ENCODE measurements at regions not wholly inside any gene's neighbourhood (a gene's known extent, or its start where the extent isn't known, plus 50 kb on each side); places are given as distances from the start of the nearest gene placed in this dataset.

DNA sequence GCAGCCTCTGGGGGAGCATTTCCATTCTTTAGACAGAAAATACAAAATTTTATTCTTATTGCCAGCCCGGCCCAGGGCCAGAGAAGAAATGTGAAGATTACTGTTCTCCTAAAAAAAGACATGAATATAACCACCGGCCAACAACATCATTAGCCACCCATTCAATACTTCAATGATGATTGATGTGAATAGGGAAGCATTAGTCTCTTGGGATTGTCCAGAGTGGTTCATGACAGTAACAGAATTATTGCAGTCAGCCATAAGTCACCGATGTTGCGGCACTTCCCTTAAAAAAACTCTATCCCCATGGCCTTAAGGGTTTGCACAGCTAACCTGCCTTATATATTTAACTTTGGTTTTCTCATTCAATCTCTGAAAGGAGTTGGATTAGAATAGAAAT, 418.7 kb downstream of the CENPC start:
- no peak for DNase-seq (ENCODE audit: extremely low read depth in 1 of 2, low read depth in 1 of 2)

- DNase-seq (ENCODE audit: extremely low read depth in 1 of 2, low read depth in 1 of 2): no peak
These were observed 419.4 kb downstream of the CENPC start for GRCh38 chr4:67125636-67126514.

DNA sequence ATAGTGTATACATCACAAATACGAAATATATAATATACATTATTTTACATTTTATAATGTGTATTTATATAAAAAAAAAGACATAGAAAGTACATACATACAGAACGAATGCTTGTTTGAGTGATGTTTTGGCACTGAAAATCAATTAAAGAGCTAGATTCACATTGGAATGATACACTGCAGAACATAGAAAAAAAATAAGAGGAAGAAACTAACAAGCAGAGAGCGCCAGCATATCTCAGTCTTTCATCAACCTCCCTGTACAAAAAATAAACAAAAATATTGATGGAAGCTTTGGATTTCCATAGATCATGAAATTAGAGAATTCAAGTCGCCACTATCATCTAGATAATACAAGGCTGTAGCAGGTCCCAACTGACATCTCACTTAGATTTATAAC, 420.6 kb downstream of the CENPC start:
- DNase-seq (ENCODE audit: extremely low read depth in 1 of 2, low read depth in 1 of 2): no peak

- DNase-seq (ENCODE audit: extremely low read depth in 1 of 2, low read depth in 1 of 2): no peak
These were observed 423.3 kb downstream of the CENPC start for GRCh38 chr4:67122029-67122428.

DNA sequence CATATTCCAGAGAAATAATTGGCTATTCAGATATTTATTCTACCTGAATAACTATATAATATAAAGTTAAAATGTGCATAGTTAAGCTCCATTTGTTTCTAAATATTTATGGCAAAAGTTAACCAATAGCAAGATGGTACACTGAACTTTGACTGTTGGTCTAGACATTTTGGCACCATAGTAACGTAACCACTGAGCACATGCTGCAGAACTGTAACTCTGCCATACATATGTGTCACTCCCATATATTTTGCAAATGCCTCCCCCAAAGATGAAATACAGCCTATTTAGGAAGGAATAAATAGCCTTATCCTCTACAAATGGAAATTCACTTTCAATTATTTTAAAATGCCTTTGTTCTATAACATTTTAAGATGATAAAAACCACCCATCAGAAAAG, 424.9 kb downstream of the CENPC start:
- no peak for DNase-seq (ENCODE audit: extremely low read depth in 1 of 2, low read depth in 1 of 2)

DNA sequence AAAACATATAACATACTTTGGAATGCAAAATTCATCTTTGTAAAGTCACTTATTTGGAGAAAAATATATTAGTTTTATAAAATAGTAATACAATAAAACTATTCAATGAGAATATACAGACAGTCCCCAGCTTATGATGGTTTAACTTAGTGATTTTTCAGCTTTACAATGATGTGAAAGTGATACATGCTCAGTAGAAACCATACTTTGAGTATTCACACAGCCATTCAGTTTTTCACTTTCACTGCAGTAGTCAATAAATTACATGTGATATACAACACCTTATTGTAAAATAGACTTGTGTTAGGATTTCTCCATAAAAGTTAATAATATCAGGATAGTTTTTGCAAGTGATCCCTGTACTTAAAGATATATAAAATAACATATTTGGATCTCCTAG, 436.0 kb downstream of the CENPC start:
- no peak for DNase-seq (ENCODE audit: extremely low read depth in 1 of 2, low read depth in 1 of 2)

- no peak for DNase-seq (ENCODE audit: extremely low read depth in 1 of 2, low read depth in 1 of 2)
These were observed 438.3 kb downstream of the CENPC start for GRCh38 chr4:67106861-67107460.

DNA sequence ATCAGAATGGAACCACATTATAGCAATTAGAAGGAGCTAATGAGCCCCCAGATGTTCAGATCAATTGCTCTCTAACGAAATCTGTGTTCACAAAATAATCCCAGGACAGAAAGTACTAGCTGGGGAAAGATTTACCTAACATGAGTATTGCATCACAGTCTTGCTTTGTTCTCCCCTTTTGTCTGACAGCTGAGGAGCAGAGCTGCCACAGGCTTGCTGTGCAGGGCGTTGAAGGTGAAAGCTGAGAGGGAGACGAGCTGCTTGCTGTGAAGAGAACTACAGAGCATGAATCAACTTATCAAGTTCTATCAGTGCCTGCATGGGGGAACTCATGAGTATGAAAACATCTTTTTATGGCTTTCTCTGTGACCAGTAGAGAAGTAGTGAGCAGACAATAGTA, 441.2 kb downstream of the CENPC start:
- DNase-seq (ENCODE audit: extremely low read depth in 1 of 2, low read depth in 1 of 2): no peak

DNA sequence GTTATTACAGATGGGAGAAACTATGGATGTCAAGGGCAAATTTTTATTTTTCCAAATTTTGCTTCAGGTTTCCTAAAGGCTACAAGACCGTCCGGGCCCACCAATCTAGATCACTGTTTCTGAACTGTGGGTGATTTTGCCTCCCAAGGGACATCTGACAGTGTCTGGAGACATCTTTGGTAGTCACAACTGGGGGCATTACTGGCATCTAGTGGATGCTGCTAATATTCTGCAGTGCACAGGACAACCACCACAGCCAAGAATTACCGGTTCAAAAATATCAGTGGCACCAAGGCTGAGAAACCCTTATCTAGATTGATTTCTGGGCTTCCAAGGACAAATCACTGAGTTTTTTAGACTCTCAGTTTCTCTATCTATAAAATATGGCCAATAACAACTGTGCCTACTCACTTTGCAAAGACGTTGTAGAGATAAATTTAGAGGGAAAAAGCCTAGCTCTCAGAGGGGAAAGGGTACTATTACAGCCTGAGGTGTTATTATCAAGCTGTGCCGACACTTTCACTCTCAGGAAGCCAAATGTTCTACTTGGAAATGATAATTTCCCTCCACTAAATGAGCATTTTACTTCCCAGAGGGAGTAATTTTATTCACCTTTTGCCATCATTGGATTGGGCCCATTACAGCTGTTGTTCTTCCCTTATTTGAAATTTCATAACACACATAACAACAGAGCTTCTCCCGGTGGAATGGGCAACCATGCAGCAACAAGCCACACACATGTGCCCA, 442.1 kb downstream of the CENPC start:
- DNase-seq (ENCODE audit: extremely low read depth in 1 of 2, low read depth in 1 of 2): no peak

DNA sequence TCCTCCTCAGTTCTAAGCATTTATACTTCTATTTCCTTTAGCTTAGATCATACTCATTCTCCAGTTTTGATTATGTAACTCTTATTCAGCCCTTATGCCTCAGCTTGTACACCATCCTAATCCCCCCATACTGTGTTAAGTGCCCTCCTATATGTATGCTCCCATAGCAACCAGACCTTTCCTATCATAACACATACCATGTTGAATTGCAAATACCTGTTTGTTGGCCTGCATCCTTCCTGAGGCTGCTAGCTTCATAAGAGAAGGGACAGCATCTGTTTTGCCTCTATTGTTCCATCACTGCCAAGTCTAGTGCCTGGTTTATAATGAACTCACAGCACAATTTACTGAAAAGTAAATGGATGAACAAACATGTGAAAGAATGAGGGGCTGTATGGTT, 443.7 kb downstream of the CENPC start:
- no peak for DNase-seq (ENCODE audit: extremely low read depth in 1 of 2, low read depth in 1 of 2)

DNA sequence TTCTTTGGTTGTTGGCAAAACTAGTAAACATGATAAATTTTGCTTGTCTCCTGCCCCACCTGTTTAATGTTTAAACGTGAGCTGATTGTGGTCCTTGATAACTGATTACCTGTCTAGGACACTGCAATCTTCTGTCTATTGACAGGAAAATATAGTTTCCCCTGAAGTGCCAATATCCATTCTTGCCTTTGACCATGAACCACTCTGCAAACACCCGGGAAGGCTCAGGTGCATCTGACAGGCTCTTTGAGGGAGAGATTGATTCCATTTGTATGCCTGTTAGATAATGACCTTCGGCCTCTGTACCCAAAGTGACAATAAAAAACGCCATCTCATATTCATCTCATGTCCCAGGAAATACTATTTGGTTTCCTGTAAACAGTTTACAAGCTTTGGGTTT, 453.0 kb downstream of the CENPC start:
- DNase-seq (ENCODE audit: extremely low read depth in 1 of 2, low read depth in 1 of 2): no peak

DNA sequence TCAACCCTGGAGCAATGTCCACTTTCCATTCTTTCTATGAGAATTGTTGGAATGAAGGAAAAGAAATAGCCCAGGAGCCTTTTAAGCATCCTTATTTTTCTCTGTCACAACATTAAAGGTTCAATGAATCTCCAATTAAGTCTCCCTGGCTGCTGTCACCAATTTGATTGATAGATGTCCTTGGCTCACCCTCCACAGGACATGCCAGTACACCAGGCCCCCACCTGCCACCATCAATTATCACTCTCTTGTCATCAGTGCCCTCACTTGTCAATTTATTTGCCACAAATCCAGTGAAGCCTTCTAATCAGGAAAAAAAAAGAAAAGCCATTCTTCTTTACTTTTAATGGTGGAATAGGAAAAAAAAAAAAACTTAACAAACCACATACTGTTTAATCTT, 453.6 kb downstream of the CENPC start:
- no peak for DNase-seq (ENCODE audit: extremely low read depth in 1 of 2, low read depth in 1 of 2)

GRCh38 chr4:67087897-67088296, 457.4 kb downstream of the CENPC start:
- DNase-seq (ENCODE audit: extremely low read depth in 1 of 2, low read depth in 1 of 2): peak in 1 of 2 donors; percentile 10

GRCh38 chr4:67084783-67085182, 460.5 kb downstream of the CENPC start:
- DNase-seq (ENCODE audit: extremely low read depth in 1 of 2, low read depth in 1 of 2): no peak

GRCh38 chr4:67083496-67083895, 461.8 kb downstream of the CENPC start:
- DNase-seq (ENCODE audit: extremely low read depth in 1 of 2, low read depth in 1 of 2): no peak

- DNase-seq (ENCODE audit: extremely low read depth in 1 of 2, low read depth in 1 of 2): no peak
These were observed 462.6 kb downstream of the CENPC start for GRCh38 chr4:67082746-67083145.

GRCh38 chr4:67080046-67080557, 465.2 kb downstream of the CENPC start:
- no peak for DNase-seq (ENCODE audit: extremely low read depth in 1 of 2, low read depth in 1 of 2)

GRCh38 chr4:67071641-67072040, 473.7 kb downstream of the CENPC start:
- no peak for DNase-seq (ENCODE audit: extremely low read depth in 1 of 2, low read depth in 1 of 2)

- no peak for DNase-seq (ENCODE audit: extremely low read depth in 1 of 2, low read depth in 1 of 2)
These were observed 490.0 kb downstream of the CENPC start for GRCh38 chr4:67055319-67055718.

GRCh38 chr4:67054896-67055295, 490.4 kb downstream of the CENPC start:
- no peak for DNase-seq (ENCODE audit: extremely low read depth in 1 of 2, low read depth in 1 of 2)

DNA sequence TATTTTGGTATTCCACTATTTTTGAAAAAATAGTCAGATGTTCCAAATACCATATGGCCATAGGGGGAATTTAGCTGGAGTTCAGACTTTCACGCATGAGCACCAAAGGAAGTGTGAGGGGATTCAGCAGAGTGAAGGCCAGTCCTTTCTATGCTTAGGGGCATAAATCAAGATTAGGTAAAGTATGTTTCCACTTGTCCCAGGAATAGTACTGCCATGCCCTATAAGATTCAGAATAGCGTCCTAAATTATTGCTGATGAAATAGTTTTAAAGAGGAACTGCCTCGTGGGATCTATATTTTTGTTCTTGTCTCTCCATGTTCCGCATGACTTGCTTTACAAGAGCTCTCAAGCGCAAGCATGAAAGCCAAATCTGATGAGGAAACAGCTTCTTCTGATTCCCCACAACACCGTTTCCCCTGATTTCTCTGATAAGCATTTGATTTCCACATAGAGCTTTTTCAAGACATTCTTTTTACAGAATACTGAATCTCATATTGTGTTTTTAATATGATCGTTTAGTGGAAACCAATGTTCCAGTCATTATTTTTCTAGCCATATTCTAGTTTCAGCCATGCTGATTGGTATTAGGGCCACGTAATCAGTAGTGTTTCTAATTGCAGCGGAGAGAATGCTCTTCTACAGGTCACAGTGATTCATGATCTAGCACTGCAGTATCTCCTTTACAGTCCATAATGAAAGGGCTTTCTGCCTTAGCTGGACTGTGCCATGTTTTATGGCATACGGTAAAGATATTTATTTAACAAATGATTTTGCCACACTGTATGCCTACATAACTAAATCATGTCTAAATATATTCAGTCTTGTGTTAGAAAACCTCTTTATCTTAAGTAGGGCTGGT, 492.3 kb downstream of the CENPC start:
- no peak for DNase-seq (ENCODE audit: extremely low read depth in 1 of 2, low read depth in 1 of 2)

Measured in activated CD8-positive, alpha-beta memory T cell treated with anti-CD3 and anti-CD28 coated beads for 1 hour (primary cell).